OCI-LY1 (cell line): ENCODE measurements at regions not wholly inside any gene's neighbourhood (a gene's known extent, or its start where the extent isn't known, plus 50 kb on each side); places are given as distances from the start of the nearest gene placed in this dataset.

Source experiments
- CTCF ChIP-seq: fragments of 200-600 bp; sonication (generic), shearing (Covaris generic); IDR thresholded peaks from 2 replicates; pipeline ENCODE4 v1.5.1; 2017; ENCODE audit warnings: mild to moderate bottlenecking, antibody characterized with exemption, low read length, moderate library complexity, mixed read lengths
- EZH2 ChIP-seq: fragments of 200-600 bp; sonication (generic), shearing (Covaris generic); IDR thresholded peaks from 2 replicates; pipeline ENCODE4 v1.8.0; 2017; ENCODE audit warnings: borderline replicate concordance, mixed run types, mild to moderate bottlenecking, antibody characterized with exemption, low read length, moderate library complexity, mixed read lengths

GRCh38 chr13:59476366-59476765, 687.4 kb downstream of the DIAPH3 start:
- TF ChIP-seq CTCF: no peak
- TF ChIP-seq EZH2: no peak
